ENCODE measurements at regions not wholly inside any gene's neighbourhood (a gene's known extent, or its start where the extent isn't known, plus 50 kb on each side); places are given as distances from the start of the nearest gene placed in this dataset.

DNA sequence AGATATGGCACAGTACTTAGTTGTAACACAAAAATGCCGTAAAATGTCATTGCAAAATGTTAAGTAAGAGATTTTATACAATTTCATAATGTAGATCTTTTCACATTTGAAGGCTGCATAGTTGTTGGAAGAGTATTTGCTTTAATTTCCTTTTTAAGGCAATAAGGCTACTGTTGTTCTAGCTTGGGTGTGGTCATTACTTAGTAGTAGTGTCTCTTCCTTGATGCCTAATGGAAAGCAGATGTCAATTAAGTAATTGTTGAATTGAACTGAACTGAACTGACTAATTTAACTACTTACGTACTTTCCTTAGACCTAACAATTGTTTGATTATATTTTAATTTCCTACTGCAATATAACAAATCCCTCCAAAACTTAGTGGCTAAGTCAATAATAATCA lies 181.7 kb downstream of the FLRT2 start:
- Histone ChIP-seq H3K4me1 (ENCODE audit: insufficient read depth, low read length) (no peaks in the 10 kb centered on the region), H3K9me3 (ENCODE audit: low read depth, low read length) (no peaks in the 10 kb centered on the region), H3K4me3 (ENCODE audit: low read length) (no peak overlapping the region), H3K27me3 (ENCODE audit: insufficient read depth, low read length) (no peaks in the 10 kb centered on the region)
